ENCODE measurements at regions not wholly inside any gene's neighbourhood (a gene's known extent, or its start where the extent isn't known, plus 50 kb on each side); places are given as distances from the start of the nearest gene placed in this dataset.
A peak's percentile ranks its signal among the peaks of the same experiment; 100 is the strongest.

DNA sequence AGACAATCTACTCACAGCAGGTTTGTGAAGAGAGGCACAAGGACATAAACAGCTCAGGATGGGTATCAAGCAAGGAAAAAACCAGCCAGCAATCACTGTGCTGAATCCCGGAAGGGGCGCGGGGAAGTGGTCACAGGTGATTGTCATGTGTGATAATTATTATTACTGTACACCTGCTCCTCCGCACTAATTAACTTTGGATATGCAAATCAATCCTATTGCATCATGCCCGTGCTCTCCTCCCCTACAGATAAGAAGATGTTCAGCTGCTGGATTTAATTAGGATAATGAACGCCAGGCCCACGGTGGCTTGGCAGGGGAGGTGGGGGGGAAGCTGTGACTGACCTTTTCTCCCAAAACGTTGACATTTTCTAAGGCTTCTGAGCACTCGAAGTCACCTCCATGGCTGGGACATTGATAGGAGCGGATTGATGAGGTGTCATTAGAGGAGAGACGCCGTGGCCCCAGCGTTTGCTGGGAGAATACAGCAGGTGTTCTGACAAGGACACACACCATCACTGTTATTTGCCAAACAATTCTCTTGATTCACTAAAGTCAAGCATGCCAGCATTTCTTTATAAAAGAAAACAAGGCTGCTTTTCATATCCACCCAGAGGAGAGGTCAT lies 160.3 kb upstream of the VRK2 start:
- DNase-seq (no peak), ATAC-seq (no peak)
- Histone ChIP-seq H3K4me1 (no peaks in the 10 kb centered on the region), H3K27ac (no peak overlapping the region), H3K36me3 (no peaks in the 10 kb centered on the region), H3K27me3 (no peaks in the 10 kb centered on the region), H3K9me3 (no peaks in the 10 kb centered on the region), H3K4me3 (no peak overlapping the region)
- WGBS (ENCODE audit: insufficient coverage, low coverage, low lambda C conversion rate, missing lambda C conversion rate) = 70% methylated on average over 11 of the region's 13 CpGs
- intact Hi-C loops (cut with DNase I) = no loop called here
- no peak for TF ChIP-seq POLR2A (IDR thresholded peaks at IDR 0.05)
- TF ChIP-seq, protein P1, sequence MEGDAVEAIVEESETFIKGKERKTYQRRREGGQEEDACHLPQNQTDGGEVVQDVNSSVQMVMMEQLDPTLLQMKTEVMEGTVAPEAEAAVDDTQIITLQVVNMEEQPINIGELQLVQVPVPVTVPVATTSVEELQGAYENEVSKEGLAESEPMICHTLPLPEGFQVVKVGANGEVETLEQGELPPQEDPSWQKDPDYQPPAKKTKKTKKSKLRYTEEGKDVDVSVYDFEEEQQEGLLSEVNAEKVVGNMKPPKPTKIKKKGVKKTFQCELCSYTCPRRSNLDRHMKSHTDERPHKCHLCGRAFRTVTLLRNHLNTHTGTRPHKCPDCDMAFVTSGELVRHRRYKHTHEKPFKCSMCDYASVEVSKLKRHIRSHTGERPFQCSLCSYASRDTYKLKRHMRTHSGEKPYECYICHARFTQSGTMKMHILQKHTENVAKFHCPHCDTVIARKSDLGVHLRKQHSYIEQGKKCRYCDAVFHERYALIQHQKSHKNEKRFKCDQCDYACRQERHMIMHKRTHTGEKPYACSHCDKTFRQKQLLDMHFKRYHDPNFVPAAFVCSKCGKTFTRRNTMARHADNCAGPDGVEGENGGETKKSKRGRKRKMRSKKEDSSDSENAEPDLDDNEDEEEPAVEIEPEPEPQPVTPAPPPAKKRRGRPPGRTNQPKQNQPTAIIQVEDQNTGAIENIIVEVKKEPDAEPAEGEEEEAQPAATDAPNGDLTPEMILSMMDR (IDR thresholded peaks at IDR 0.05) = no peak

DNA sequence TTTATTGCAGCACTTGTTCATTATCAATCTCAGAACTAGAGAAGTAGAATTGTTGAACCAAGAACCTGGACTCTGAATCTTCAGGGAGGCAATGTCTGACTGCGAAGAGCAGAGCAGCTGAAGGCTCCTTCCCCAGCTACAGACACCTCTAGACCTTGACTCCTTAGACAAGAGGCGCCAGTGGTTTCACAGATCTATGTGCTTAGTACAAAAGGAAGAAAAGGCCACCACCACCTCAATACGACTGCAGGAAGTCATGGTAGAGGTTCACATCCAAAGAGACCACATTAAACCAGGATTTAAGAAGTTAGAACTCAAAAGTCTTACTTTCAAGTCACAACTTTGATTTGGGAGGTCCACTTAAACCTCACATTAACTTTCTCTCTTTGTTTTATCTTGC lies 158.1 kb upstream of the VRK2 start:
- ATAC-seq (no peak), DNase-seq (no peak)
- Histone ChIP-seq H3K36me3 (no peaks in the 10 kb centered on the region), H3K27me3 (no peaks in the 10 kb centered on the region), H3K4me3 (no peak overlapping the region), H3K4me1 (no peaks in the 10 kb centered on the region), H3K9me3 (no peaks in the 10 kb centered on the region), H3K27ac (no peak overlapping the region)
- no peak for TF ChIP-seq POLR2A (IDR thresholded peaks at IDR 0.05)
- TF ChIP-seq, protein P1 (IDR thresholded peaks at IDR 0.05) = no peak
- WGBS (ENCODE audit: insufficient coverage, low coverage, low lambda C conversion rate, missing lambda C conversion rate) = 64% methylated on average over 3 of the region's 3 CpGs
- intact Hi-C loops (cut with DNase I) = no loop called here

DNA sequence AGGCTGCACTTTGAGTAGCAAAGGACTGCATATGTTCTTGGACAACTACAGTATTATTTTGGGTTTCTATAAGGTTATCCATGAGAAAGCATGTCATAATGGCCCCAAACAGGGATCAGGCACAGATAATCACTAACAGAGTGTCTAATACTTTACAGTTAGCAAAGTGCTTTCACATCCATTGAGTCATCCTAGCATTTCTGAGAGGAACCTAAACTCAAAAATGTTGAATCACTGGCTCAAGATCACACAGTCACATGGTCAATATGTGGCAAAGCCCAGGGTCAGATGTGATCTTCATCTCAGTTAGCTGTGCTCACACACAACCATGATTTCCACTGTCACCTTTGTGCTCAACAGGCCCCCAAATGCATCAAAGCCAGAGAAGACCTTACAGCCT lies 156.1 kb upstream of the VRK2 start:
- no peak overlapping the region for H3K4me3 ChIP-seq
- TF ChIP-seq POLR2A (IDR thresholded peaks at IDR 0.05) = no peak
- TF ChIP-seq, protein P1 (IDR thresholded peaks at IDR 0.05) = no peak
- no peaks in the 10 kb centered on the region for H3K9me3 ChIP-seq
- H3K4me1 ChIP-seq = no peaks in the 10 kb centered on the region
- DNase-seq = no peak
- H3K36me3 ChIP-seq = no peaks in the 10 kb centered on the region
- intact Hi-C loops (cut with DNase I) = no loop called here
- H3K27me3 ChIP-seq = no peaks in the 10 kb centered on the region
- peak in 1 of 4 donors; percentile 24 for ATAC-seq
- H3K27ac ChIP-seq = no peak overlapping the region

DNA sequence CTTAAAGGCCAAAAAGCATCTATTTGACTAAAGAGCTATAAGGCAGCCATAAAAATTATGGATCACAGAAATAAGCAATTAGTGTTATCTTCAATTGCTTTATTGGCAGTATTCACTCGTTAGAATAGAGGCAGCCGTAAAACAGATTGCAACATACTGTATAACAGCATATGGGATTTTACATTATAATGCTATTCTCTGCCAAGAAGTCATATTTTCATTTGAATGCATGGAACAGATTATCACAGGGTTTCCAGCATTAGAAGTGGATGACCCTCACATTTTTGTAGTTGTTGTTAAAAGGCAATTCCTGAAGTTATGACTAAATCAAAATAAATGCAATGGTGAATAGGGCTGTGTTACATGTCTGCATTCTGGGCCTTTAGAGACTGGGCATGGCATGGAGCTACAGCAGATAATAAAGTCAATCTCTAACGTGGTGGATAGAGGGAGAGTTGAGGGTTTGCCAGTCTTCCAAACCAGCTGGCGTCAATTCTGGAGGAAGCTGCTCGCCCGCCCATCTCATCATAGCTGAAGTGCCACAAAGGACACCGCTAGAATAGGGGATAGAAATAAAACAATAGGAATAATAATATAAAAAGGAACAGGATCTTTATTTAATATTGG lies 155.4 kb upstream of the VRK2 start:
- Histone ChIP-seq H3K36me3 (no peaks in the 10 kb centered on the region), H3K27me3 (no peaks in the 10 kb centered on the region), H3K9me3 (no peaks in the 10 kb centered on the region), H3K4me1 (no peaks in the 10 kb centered on the region), H3K4me3 (no peak overlapping the region), H3K27ac (no peak overlapping the region)
- ATAC-seq (no peak), DNase-seq (no peak)
- intact Hi-C loops (cut with DNase I) = no loop called here
- no peak for TF ChIP-seq POLR2A (IDR thresholded peaks at IDR 0.05)
- TF ChIP-seq, protein P1 (IDR thresholded peaks at IDR 0.05) = no peak
- 89% methylated on average over 7 of the region's 7 CpGs for WGBS (ENCODE audit: insufficient coverage, low coverage, low lambda C conversion rate, missing lambda C conversion rate)
